ENCODE measurements at regions not wholly inside any gene's neighbourhood (a gene's known extent, or its start where the extent isn't known, plus 50 kb on each side); places are given as distances from the start of the nearest gene placed in this dataset.

DNA sequence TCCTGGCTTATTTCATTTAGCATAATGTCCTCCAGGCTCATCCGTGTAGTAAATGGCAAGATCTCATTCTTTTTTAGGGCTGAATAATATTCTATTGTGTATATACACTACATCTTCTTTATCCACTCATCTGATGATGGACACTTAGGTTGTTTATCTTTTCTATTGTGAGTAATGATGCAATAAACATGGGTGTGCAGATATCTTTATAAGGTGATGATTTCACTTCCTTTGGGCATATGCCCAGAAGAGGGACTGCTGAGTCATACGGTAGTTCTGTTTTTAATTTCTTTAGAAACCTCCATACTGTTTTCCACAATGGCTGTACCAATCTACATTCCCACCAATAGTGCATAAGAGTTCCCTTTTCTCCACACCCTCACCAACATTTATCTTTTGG lies 317.6 kb upstream of the CNKSR2 start:
- DNase-seq = no peak

DNA sequence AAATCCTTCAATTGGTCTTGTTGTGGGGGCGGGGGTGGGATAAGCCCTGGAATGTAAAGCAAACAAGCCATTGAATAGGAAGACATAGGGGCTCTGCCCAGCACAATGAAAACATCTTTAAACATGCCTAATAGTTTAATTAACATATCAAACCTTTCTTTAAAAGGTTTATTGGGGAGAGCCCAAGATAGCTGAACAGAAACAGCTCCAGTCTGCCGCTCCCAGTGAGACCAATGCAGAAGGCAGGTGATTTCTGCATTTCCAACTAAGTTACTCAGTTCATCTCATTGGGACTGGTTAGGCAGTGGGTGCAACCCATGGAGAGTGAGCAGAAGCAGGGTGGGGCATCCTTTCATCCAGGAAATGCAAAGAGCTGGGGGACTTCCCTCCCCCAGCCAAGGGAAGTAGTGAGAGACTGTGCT lies 327.2 kb upstream of the CNKSR2 start:
- DNase-seq = no peak

DNA sequence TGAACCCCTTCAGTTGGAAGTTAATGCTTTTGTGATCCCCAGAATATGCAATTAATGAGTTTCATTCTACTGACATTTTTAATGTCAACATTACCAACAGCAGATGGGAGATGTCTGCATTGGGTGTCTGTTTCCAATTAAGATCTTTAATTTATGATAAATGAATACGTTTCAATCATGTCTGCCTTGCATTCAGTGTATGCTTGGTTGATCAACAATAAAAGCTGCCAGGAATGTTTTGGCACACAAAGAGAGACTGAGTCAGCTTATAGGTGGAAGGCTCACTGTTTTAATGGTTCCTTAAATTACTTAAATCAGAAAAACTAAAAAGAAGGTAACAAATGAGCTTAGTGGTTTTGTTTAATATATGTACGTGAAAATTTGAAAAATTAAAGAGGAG lies 359.9 kb upstream of the CNKSR2 start:
- no peak for DNase-seq

DNA sequence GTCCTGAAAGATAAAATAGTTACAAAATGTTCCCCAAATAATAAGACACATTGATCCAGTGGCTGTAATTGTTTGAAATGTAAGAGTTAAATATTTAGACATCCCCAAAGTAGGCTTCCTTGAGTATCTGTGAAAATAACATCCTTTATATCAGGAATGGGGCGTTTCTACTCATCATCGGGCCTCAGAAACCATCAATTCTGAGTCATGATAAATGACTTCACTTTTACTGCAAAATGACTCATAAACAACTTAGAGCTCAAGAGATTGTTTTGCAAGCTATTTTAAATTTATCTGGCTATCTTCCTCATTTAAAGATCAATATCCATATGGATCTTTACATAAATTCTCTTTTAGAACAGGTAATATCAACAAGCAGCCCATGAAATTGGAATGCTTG lies 369.4 kb upstream of the CNKSR2 start:
- DNase-seq = no peak

DNA sequence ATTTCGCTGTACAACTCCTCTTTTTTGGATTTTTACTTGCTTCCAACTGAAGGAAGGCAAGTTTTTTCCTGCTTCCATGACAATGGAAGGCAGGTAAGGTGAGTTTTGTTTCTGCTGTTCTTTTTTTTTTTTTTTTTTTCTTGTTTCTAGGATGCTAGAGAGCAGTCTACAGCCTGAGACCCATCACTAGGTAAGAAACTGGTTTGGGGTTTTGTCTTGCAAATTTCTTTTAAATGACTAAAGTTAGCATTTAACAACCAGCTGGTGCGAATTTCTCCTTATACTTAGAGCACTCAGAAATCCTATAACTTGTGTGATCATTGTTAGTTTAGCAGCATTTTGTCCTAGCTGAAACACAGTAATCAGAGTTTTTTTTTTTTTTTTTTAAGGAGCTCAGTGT lies 378.4 kb upstream of the CNKSR2 start:
- no peak for DNase-seq

DNA sequence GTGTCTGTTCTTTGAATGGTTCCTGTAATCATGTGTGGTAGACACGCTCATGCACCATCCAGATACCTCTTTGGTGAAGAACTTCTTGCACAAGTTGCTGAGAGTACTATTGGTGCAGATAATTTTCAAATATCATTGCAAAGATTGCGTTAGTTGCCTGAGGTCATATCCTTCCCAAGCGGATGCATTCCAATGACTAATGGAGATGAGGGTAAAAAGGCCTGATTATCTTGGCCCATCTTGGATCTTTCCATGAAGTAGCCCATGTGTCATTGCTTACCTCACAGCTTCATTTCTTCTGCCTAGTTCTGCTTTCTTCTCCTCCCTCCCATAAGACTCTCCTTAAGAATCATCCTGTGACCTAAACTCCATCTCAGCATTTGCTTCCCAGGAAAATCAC lies 384.9 kb upstream of the CNKSR2 start:
- no peak for DNase-seq

DNA sequence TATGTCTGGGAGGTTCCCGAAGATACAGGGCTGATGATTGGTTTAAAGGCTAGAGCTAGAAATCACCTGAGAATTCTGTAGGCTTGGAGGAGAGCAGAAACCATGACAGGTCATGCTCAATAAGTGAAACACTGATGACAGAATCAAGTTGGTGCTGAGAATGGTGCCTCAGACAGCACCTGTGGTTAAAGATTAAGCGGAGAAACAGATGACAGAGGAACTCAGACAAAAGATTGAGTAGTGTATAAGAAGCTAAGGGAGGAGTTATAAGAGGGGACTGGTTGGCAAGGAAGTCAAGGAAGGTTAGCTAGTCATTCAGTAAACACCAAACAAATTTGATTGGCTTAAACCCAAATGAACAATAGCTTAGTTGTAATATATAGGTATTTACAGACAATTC lies 385.4 kb upstream of the CNKSR2 start:
- no peak for DNase-seq

DNA sequence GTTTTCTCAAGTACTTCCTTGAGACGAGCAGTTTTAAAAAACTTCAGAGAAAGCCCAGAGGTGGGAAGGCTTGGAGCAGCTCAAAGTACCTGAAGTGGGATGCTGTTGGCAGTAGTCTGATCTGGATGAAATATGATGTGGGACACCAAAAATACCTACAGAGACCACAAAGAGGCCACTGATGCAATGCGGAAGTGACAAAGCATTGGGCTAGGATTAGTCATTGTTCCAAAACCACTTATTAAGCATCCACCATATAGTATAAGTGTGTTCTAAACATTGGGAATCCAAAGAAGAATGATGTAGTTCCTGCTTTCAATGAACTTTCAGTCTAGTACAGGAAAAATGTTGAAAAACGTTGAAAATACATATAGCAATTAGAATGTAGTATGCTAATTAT lies 386.1 kb upstream of the CNKSR2 start:
- no peak for DNase-seq

DNA sequence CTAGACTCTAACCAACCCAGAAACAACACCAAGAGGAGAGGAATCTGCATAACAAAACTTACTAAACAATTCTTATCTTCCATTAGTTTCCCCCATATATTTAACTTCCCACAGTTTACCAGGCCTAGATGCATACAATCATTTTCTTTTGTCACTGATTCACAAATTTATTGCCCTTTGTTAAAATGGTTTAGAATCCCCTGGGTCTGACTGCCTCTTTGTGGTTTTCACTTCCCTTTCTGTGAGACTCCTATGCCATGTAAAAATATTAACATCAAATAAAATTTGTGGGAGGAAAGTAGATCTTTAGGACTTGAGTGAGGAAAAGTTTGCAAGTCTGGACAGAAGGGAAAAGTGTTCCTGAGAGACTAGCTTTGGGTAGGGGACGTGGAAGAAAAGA lies 393.8 kb upstream of the CNKSR2 start:
- no peak for DNase-seq

DNA sequence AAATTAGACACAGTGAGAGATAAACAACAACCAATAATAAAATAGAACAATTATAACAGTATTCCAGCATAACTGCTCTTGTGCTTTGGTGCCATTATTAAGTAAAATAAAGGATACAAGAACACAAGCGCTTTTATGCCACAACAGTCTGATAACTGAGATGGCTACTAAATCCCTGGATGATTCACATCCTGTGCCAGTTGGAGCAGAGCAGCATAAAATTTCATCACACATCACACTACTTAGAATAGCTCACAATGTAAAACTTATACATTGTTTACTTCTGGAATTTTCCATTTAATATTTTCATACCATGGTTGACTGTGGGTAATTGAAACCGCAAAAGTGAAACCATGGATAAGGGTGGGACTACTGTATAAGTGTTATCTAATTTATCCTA lies 399.9 kb upstream of the CNKSR2 start:
- no peak for DNase-seq

DNA sequence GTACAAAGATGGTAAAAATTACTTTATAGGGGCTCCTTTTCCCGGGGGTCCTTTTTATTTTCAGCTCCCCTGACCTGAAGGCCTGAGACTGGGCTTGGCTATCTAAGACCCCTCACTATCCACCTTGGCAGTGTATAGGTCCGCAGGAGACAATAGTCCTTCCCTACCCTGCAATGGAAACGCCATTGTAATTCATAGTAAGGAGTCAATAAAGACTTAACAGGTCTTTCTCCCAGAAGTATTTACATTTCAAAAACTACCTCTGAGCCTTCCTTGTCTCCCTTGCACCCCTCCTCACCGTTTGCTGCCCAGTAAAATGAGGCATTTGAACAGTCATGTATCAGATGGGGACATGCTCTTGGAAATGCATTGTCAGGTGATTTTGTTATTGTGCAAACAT lies 401.2 kb upstream of the CNKSR2 start:
- DNase-seq = no peak

DNA sequence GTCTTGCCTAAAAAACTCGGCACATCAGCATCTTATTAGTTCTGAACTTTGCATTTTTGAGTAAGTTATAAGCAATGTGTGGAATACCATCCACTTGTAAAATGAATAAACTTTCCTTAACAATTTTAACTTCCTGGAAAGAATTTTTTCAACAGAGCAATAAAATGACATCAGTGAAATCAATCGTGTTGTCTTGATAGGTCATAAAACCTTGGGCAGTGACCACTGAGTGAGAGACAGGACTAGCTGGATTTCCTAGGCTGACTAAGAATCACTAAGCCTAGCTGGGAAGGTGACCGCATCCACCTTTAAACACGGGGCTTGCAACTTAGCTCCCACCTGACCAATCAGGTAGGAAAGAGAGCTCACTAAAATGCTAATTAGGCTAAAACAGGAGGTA lies 403.0 kb upstream of the CNKSR2 start:
- DNase-seq = no peak

DNA sequence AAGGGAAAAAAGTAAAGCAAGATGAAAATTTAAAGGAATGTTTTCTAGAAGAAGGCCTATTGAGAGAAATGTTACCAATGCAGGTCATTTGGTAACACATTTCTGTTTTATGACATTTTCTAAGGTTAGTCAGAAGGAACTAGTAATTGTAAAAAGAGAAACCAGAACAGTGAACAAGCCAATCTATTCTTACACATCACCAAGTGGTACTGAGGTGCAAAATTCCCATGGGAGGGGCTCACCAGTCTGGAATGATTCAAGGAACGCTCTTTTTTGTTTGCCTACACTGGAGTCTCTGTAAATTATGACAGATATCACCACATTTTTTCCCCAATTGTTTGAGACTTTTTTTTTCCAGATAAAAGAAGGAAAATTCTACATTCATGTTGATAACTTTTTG lies 404.7 kb upstream of the CNKSR2 start:
- no peak for DNase-seq

DNA sequence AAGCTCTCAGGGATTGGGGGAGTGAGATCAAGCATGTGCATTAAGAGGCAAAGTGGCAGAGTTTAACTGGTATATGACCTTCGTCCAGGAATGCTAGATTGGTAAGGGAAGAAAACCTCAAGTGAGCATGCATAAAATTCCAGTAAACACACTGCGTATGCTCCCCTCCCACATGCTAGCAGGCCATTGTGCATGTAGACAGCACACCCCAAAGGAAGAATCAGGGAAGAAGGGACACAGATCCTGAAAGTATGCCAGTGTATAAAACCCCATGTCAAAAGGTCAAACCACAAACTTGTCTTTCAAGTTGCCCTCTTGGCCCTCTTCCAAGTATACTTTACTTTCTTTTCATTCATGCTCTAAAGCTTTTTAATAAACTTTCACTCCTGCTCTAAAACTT lies 405.2 kb upstream of the CNKSR2 start:
- DNase-seq = no peak

DNA sequence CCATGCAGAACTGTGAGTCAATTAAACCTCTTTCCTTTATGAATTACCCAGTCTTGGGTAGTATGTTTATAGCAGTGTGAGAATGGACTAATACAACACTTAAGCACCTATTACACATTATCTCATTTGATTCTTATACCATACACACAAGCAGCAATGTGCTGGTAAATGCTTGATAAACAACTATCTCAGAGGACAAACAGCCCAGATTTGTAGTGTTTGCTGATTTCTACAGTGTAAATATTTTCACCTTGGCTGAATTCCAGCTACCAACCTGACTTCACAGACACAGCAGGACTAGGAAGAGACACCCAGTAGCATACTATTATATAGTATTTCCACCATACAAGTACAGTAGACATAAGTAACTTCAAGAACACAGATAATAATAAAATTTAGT lies 406.5 kb upstream of the CNKSR2 start:
- no peak for DNase-seq

DNA sequence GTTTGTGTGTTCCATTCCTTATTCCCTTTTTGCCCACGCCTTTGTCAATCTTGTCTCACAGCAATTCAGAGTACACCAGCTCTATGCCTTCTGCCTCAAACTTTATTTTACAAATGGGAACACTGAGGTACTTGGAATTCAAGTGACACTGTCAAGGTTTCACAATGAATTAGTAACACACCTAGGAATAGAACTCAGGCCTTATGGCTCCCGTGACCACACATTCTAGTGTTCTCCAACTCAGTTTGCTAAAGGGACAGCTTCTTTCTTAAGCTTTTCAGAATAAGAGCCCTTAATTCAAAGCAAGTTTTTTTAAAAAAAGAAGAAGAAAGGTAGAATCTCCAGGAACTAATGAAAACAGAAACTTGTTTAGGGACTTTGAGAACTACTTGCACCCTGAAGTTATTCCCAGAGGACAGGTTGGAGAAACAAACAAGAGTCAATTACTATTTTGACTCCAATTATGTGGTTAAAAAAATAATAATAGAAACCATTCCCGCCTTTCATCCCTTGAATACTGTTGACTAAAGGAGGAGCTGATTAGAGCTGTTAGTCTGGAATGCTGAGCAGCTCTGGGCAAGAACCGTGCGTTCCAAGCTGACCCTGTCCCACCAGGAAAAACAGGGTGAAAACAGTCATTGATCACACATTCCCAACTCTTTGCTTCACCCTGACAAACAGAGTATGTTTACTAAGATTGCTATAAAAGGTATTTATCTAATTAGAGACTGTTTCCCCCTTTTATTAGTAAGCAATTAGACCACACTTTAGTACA lies 408.8 kb upstream of the CNKSR2 start:
- DNase-seq = no peak

DNA sequence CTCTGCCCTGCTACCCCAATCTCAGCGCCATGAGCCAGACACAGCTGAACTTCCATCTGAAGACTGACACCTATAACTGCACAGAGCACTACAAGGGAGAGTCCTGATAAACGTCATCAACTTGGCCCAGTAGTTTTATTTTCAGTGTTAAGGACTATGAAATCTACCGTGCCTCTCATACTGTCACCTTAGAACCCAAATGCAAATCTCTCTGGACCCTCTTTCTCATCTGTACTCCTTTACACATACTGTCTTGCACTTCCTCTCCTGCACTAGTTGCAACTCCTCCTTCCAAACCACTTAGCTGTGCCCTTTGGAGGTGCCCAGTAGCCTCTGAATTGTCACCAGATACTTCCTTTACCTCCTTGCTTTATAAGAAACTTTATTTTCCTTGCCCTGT lies 420.2 kb upstream of the CNKSR2 start:
- no peak for DNase-seq

DNA sequence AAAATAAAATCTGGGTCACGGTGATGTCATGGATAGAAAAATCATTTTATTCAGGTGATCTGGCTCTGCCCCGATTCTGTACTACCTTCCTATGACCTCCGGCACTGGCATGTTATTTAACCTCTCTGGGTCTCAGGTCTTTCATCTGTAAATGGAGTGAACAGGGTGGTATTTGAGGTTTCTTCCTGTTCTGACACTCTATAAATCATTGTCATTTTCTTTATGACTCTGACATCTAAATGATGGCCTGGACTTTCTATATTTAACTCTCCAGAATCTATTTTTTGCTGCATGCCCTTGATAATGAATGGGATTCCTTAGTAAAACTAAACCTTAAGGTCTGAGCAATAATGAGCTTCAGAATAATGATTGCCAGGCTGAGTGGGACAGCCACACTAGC lies 422.0 kb upstream of the CNKSR2 start:
- DNase-seq = no peak

DNA sequence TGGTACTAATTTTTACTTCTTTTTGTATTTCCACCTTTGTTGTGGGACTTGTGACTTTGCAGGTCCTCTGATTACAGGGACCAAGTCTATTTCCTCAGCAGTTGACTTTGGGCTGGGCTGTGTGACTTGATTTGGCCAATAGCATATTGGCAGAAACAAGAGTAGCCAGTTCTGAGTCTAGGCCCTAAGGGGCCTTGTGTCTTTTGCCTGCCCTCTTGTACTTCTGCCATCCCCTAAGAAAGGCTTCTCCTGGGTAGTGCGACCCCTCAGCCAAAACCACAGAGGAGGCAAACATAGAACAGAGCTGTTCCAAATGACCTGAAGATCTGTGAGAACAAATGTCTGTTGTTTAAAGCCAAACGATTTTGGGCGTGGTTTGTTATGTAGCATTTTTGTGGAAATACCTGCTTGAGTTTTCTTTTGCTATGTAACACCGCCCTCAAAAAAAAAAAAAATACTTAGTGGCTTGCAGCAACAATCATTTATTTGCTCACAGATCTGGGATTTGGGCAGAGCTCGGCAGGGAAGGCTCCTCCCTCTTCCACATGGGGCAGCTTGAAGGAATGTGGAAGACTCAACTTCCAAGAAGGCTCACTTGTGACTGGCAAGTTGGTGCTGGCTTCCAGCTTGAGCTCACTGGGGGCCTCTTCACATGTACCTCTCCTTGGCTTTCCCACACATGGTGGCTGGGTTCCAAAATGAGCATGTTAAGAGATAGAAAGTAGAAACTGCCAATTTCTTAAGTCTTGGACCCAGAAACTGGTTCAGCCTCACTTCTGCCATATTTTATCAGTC lies 423.0 kb upstream of the CNKSR2 start:
- DNase-seq = no peak

DNA sequence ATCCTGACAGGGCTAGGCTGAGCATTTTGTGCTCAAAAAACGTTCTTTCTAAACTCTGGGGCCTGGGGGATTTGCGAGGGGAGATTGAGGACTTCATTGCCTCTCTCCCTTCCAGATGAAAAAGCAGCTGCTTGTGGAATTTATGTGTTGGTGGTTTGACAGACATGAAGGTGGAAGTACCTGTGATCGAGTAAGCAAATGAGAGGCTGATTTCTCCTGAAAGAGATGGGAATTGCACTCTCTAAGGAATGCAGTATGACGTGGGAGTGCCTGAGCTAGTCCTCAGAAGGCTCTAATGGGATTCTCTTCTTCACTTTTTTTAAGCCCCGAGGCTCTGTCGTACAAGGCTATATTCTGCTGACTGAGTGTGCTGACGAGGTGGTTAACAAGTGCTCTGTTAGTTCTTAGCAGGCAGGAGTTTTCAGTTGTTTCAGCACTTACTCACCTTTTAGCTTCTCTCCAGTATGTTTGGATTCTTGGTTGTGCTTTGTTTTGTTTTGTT lies 426.8 kb upstream of the CNKSR2 start:
- no peak for DNase-seq

DNA sequence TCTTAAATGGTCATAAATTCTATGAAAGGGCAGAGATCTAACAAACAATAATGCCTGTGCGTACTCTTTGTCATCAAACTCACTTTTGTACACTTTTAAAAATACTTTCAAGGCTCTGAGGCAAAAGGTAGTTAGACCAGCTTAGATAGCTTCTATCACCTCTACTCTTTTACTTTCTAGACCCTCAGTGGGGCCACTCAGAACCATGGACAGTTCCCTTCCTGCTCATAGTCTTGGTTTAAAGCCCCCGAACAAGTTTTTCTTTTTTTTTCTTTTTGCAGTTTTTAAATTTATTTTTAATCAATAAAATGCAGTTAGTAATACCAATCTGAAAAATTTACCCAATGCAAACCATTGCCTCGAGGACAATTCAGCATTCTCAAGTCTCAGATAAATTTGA lies 460.5 kb upstream of the CNKSR2 start:
- no peak for DNase-seq

DNA sequence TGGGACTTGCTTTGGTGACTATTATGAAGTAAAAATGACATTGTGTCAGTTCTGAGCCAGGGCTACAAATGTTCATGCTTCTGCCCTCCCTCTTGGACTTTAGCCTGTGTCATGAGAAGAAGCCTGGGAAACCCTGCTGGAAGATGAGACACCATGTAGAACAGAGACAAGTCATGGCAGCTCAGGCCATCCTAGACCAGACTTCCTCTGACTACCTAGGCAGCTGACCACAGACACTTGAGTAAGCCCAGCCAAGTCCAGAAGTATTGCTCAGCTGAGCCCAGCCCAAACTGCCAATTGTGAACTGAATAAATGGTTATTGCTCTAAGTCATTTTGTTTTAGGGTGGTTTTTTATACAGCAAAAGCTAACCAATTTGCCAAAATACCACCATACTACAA lies 467.6 kb upstream of the CNKSR2 start:
- no peak for DNase-seq

DNA sequence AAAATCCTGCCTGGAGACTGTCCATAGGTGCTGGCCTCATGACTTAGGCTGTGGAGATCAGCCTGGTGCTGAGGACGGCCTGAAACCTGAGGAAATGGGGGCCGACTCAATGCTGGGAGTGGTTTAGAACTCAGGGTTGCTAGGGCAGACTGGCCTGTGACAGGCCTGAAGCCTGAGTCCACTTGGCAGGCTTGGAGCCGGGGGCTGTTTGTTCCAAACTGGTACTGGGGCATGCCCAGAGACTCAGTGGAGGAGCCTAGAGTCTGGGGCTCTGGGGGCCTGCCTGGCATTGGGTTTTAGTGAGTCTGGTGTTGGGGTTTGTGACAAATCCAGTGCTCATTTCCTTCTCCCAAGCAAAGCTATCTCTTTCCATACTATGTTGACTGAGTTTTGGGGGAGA lies 489.7 kb upstream of the CNKSR2 start:
- DNase-seq = no peak

DNA sequence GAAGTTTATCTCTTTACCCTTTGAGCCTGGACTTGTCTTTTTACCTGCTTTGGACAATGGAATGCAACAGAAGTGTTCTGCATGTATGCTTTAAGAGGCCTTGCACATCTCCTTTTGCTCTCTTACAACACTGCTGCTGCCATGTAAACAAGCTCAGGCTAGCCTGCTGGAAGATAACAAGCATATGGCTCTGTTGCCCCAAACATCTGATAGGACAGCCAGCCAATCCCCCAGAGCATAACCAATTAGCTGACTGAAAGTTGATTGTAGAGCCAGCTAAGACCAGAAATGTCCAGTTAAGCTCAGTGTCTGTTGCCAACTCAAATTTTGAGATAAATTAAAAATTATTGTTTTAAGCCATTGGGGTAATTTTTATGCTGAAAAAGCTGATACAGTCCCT lies 510.6 kb upstream of the CNKSR2 start:
- DNase-seq = no peak

DNA sequence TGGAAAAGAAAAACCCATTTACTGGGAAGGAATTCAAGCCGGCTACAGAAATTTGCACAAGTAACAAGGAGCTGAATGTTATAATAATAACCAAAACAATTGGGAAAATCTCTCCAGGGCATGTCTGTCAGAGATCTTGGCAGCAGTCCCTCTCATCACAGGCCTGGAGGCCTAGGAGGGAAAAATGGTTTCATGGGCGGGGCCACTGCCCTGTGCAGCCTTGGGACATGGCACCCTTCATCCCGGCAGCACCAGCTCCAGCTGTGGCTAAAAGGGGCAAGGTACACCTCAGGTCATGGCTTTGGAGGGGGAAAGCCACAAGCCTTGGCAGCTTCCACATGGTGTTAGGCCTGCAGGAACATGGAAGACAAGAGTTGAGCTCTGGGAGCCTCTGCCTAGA lies 513.1 kb upstream of the CNKSR2 start:
- no peak for DNase-seq

Data from CD4-positive, alpha-beta T cell treated with Interleukin-4 for 1 hour (primary cell).